CD4-positive, alpha-beta T cell (primary cell): ENCODE measurements at regions not wholly inside any gene's neighbourhood (a gene's known extent, or its start where the extent isn't known, plus 50 kb on each side); places are given as distances from the start of the nearest gene placed in this dataset.

Experiments used
- ATAC-seq: fragments of 200-7000 bp; cut with Tn5 transposase; one replicate; pipeline ENCODE4 v1.10.0; 2022; ENCODE audit warnings: mild to moderate bottlenecking; ENCODE audit not compliant: poor library complexity
- CTCF ChIA-PET: fragments of 350-600 bp; sonication (Branson Sonifier 250); formaldehyde crosslinking; loops from one replicate; lab custom pipeline; 2021; ENCODE audit warnings: antibody characterized with exemption, inconsistent platforms; lab: Charles Lee
- POLR2A ChIA-PET: fragments of 350-600 bp; sonication (Branson Sonifier 250); formaldehyde crosslinking; loops from one replicate; lab custom pipeline; 2021; ENCODE audit warnings: antibody characterized with exemption, inconsistent platforms; lab: Charles Lee
- DNase-seq, 14 experiments: peaks; one replicate each; pipeline ENCODE4 v3.0.0-alpha.2; 2013 to 2020; ENCODE audit warnings: mixed read lengths in 2 of 14
- H3K27ac ChIP-seq, 2 donors: one replicate each; pipeline versions ENCODE4 v1.5.1 to v1.7.0; 2013; ENCODE audit warnings: low read length in 2 of 2, low read depth in 1 of 2, mild to moderate bottlenecking in 1 of 2
- H3K27me3 ChIP-seq, 2 experiments: 1 replicate in 1 of 2; 2 replicates in 1 of 2; pipeline versions ENCODE4 v1.6.1 to v1.7.0; 2013; ENCODE audit warnings: low read length in 2 of 2, control low read depth in 1 of 2, mild to moderate bottlenecking in 1 of 2, moderate library complexity in 1 of 2; ENCODE audit not compliant: insufficient read depth in 2 of 2, control insufficient read depth in 1 of 2
- H3K36me3 ChIP-seq: one replicate; pipeline ENCODE4 v1.6.1; 2013; ENCODE audit warnings: low read length, control low read depth; ENCODE audit not compliant: insufficient read depth
- H3K4me1 ChIP-seq: one replicate; pipeline ENCODE4 v1.6.1; 2013; ENCODE audit warnings: low read length, control low read depth; ENCODE audit not compliant: insufficient read depth
- H3K4me3 ChIP-seq: one replicate; pipeline ENCODE4 v1.5.1; 2013; ENCODE audit warnings: mild to moderate bottlenecking, low read length, moderate library complexity
- H3K9me3 ChIP-seq, 2 experiments: 1 replicate in 1 of 2; 2 replicates in 1 of 2; pipeline versions ENCODE4 v1.6.1 to v1.7.0; 2013; ENCODE audit warnings: low read length in 2 of 2, mild to moderate bottlenecking in 2 of 2, control low read depth in 1 of 2, moderate library complexity in 1 of 2; ENCODE audit not compliant: control insufficient read depth in 1 of 2, insufficient read depth in 1 of 2
- H3K27ac Mint-ChIP-seq: one replicate; pipeline ENCODE4 v1.8.0; 2020; ENCODE audit warnings: mixed read lengths
- H3K27me3 Mint-ChIP-seq: one replicate; pipeline ENCODE4 v1.8.0; 2021; ENCODE audit warnings: mixed read lengths
- H3K36me3 Mint-ChIP-seq: one replicate; pipeline ENCODE4 v1.8.0; 2021; ENCODE audit warnings: low read depth, mixed read lengths
- H3K4me1 Mint-ChIP-seq: one replicate; pipeline ENCODE4 v1.8.0; 2021; ENCODE audit warnings: low read depth, mixed read lengths
- H3K4me3 Mint-ChIP-seq: one replicate; pipeline ENCODE4 v1.8.0; 2020; ENCODE audit warnings: mild to moderate bottlenecking, mixed read lengths
- H3K9me3 Mint-ChIP-seq: one replicate; pipeline ENCODE4 v1.8.0; 2020; ENCODE audit warnings: mixed read lengths
- CTCF ChIP-seq: fragments of 200-600 bp; IDR thresholded peaks from one replicate; pipeline ENCODE4 v1.8.0; 2022; ENCODE audit warnings: antibody characterized with exemption, mild to moderate bottlenecking
- intact Hi-C, 2 experiments: fragments of 100-400 bp; cut with DNase I in 1 of 2; cut with micrococcal nuclease in 1 of 2; formaldehyde crosslinking; loops; one replicate each; pipeline versions ENCODE4 v1.15.1 to v1.9.0; 2023 to 2025; cut with DNase I, micrococcal nuclease

- Mint-ChIP-seq H3K4me1 (no peaks in the 10 kb centered on the region), H3K4me3 (no peak overlapping the region), H3K36me3 (no peaks in the 10 kb centered on the region), H3K27ac (no peak overlapping the region), H3K27me3 (no peaks in the 10 kb centered on the region), H3K9me3 (peaks cover 10% of the 10 kb centered on the region)
- peaks cover 0 to 14% of the 10 kb centered on the region in 2 experiments for H3K9me3 ChIP-seq
- no peak for TF ChIP-seq CTCF
- no peak overlapping the region for H3K27ac ChIP-seq
- POLR2A ChIA-PET, result no interaction called here
- no peak for ATAC-seq
- CTCF ChIA-PET, result no interaction called here
- H3K4me3 ChIP-seq, result no peak overlapping the region
- no peaks in the 10 kb centered on the region for H3K36me3 ChIP-seq
- intact Hi-C loops, result no loop called here
- no peaks in the 10 kb centered on the region for H3K27me3 ChIP-seq
- no peaks in the 10 kb centered on the region for H3K4me1 ChIP-seq
- no peak for DNase-seq
These were observed 1365.4 kb upstream of the RAG2 start for GRCh38 chr11:37963440-37963839.

GRCh38 chr11:37957717-37958116 lies 1359.7 kb upstream of the RAG2 start:
- CTCF ChIA-PET, result no interaction called here
- ATAC-seq (no peak), DNase-seq (no peak)
- Histone ChIP-seq H3K36me3 (no peaks in the 10 kb centered on the region), H3K4me3 (no peak overlapping the region), H3K4me1 (no peaks in the 10 kb centered on the region), H3K9me3 (peaks cover 0 to 17% of the 10 kb centered on the region in 2 experiments), H3K27me3 (no peaks in the 10 kb centered on the region), H3K27ac (no peak overlapping the region)
- Mint-ChIP-seq H3K27me3 (no peaks in the 10 kb centered on the region), H3K4me1 (no peaks in the 10 kb centered on the region), H3K9me3 (peaks cover 11% of the 10 kb centered on the region), H3K4me3 (no peak overlapping the region), H3K36me3 (no peaks in the 10 kb centered on the region), H3K27ac (no peak overlapping the region)
- no peak for TF ChIP-seq CTCF
- intact Hi-C loops, result no loop called here
- POLR2A ChIA-PET, result no interaction called here

GRCh38 chr11:37951996-37952395 lies 1354.0 kb upstream of the RAG2 start:
- peaks cover 7% of the 10 kb centered on the region for H3K9me3 Mint-ChIP-seq
- H3K27me3 Mint-ChIP-seq, result no peaks in the 10 kb centered on the region
- Histone ChIP-seq H3K27ac (no peak overlapping the region), H3K36me3 (no peaks in the 10 kb centered on the region), H3K4me3 (no peak overlapping the region), H3K27me3 (no peaks in the 10 kb centered on the region), H3K4me1 (no peaks in the 10 kb centered on the region), H3K9me3 (peaks cover 0 to 21% of the 10 kb centered on the region in 2 experiments)
- ATAC-seq (no peak), DNase-seq (no peak)
- ChIA-PET CTCF (interaction anchor here (0.7 kb wide), 1 partner anchor 11 kb away, joined by 3 read pairs; no protein-coding TSS in a partner anchor), POLR2A (no interaction called here)
- H3K4me3 Mint-ChIP-seq, result no peak overlapping the region
- no peak for TF ChIP-seq CTCF
- no peaks in the 10 kb centered on the region for H3K36me3 Mint-ChIP-seq
- H3K27ac Mint-ChIP-seq, result no peak overlapping the region
- H3K4me1 Mint-ChIP-seq, result no peaks in the 10 kb centered on the region
- intact Hi-C loops, result no loop called here
